SU-DHL-6 (cell line): ENCODE measurements at regions not wholly inside any gene's neighbourhood (a gene's known extent, or its start where the extent isn't known, plus 50 kb on each side); places are given as distances from the start of the nearest gene placed in this dataset.

Source experiments
- EZH2phosphoT487 ChIP-seq: fragments of 200-600 bp; sonication (generic), shearing (Covaris generic); conservative IDR thresholded peaks from 2 replicates; pipeline ENCODE4 v1.6.1; 2018; ENCODE audit warnings: mild to moderate bottlenecking, antibody characterized with exemption, low read length, moderate library complexity, mixed read lengths
- TF ChIP-seq, protein P1 (sequence below): fragments of 200-600 bp; sonication (generic); IDR thresholded peaks from one replicate; pipeline ENCODE4 v1.5.1; 2017; ENCODE audit warnings: antibody characterized with exemption, mild to moderate bottlenecking, low read length, moderate library complexity; ENCODE audit not compliant: insufficient read depth, poor library complexity, severe bottlenecking

DNA sequence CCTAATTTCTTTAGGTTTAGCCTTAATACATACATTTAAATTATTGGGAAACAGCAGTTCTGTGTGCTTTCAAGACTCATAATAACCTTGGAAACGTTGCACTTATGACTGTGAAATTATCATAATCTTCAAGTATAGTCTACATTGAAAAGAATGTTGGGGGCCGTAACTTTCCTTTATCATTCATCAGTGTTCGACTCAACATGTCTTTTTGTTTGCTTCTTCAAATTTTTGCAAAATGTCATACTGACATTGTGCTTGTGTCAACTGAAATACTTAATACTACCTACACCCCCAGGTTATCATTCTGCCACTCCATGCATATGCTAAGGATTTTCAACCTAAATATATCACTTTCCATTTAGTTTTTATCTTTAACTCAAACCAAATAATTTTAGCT, 1562.9 kb downstream of the OLFM4 start:
- TF ChIP-seq, protein P1, sequence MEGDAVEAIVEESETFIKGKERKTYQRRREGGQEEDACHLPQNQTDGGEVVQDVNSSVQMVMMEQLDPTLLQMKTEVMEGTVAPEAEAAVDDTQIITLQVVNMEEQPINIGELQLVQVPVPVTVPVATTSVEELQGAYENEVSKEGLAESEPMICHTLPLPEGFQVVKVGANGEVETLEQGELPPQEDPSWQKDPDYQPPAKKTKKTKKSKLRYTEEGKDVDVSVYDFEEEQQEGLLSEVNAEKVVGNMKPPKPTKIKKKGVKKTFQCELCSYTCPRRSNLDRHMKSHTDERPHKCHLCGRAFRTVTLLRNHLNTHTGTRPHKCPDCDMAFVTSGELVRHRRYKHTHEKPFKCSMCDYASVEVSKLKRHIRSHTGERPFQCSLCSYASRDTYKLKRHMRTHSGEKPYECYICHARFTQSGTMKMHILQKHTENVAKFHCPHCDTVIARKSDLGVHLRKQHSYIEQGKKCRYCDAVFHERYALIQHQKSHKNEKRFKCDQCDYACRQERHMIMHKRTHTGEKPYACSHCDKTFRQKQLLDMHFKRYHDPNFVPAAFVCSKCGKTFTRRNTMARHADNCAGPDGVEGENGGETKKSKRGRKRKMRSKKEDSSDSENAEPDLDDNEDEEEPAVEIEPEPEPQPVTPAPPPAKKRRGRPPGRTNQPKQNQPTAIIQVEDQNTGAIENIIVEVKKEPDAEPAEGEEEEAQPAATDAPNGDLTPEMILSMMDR = no peak
- TF ChIP-seq EZH2phosphoT487 = no peak
